Activated naive CD4-positive, alpha-beta T cell treated with anti-CD3 and anti-CD28 coated beads, Interleukin-2, amount 50 U/mL, for 16 hours (primary cell): ENCODE measurements at regions not wholly inside any gene's neighbourhood (a gene's known extent, or its start where the extent isn't known, plus 50 kb on each side); places are given as distances from the start of the nearest gene placed in this dataset.

Experiments
- DNase-seq: peaks from one replicate; pipeline ENCODE4 v3.0.0-alpha.2; 2020

GRCh38 chr2:220513573-220514288, 886.3 kb downstream of the SLC4A3 start:
- DNase-seq = no peak

- no peak for DNase-seq
Measured at GRCh38 chr2:220521551-220521950, 894.1 kb downstream of the SLC4A3 start.

- DNase-seq = no peak
Measured at GRCh38 chr2:220528180-220528675, 900.8 kb downstream of the SLC4A3 start.

- no peak for DNase-seq
Measured at GRCh38 chr2:220531216-220531615, 903.8 kb downstream of the SLC4A3 start.

GRCh38 chr2:220533485-220533884, 906.1 kb downstream of the SLC4A3 start:
- DNase-seq = no peak

- no peak for DNase-seq
Measured at GRCh38 chr2:220539481-220539880, 912.1 kb downstream of the SLC4A3 start.

GRCh38 chr2:220544049-220544448, 916.6 kb downstream of the SLC4A3 start:
- no peak for DNase-seq

GRCh38 chr2:220550995-220551700, 923.7 kb downstream of the SLC4A3 start:
- no peak for DNase-seq

- DNase-seq = no peak
Measured at GRCh38 chr2:220552790-220553535, 925.5 kb downstream of the SLC4A3 start.

GRCh38 chr2:220555961-220556630, 928.7 kb downstream of the SLC4A3 start:
- DNase-seq = no peak

GRCh38 chr2:220556658-220557057, 929.2 kb downstream of the SLC4A3 start:
- DNase-seq = no peak

- no peak for DNase-seq
Measured at GRCh38 chr2:220560192-220560591, 932.8 kb downstream of the SLC4A3 start.

- DNase-seq = no peak
Measured at GRCh38 chr2:220562375-220563140, 935.1 kb downstream of the SLC4A3 start.

GRCh38 chr2:220568296-220568695, 940.9 kb downstream of the SLC4A3 start:
- DNase-seq = no peak

GRCh38 chr2:220569112-220569897, 941.9 kb downstream of the SLC4A3 start:
- no peak for DNase-seq

GRCh38 chr2:220572385-220572784, 945.0 kb downstream of the SLC4A3 start:
- DNase-seq = no peak

GRCh38 chr2:220574038-220574437, 946.6 kb downstream of the SLC4A3 start:
- DNase-seq = no peak

- no peak for DNase-seq
Measured at GRCh38 chr2:220575963-220576362, 948.5 kb downstream of the SLC4A3 start.

- no peak for DNase-seq
Measured at GRCh38 chr2:220579452-220579851, 952.0 kb downstream of the SLC4A3 start.

- no peak for DNase-seq
Measured at GRCh38 chr2:220580113-220580512, 952.7 kb downstream of the SLC4A3 start.

GRCh38 chr2:220583725-220584124, 956.3 kb downstream of the SLC4A3 start:
- DNase-seq = no peak
